ENCODE measurements at regions not wholly inside any gene's neighbourhood (a gene's known extent, or its start where the extent isn't known, plus 50 kb on each side); places are given as distances from the start of the nearest gene placed in this dataset.

- DNase-seq (ENCODE audit: low read depth) = no peak
- no peak for TF ChIP-seq CTCF (IDR thresholded peaks at IDR 0.05; ENCODE audit: insufficient read depth, low read depth, low read length)
- no peak overlapping the region for H3K4me3 ChIP-seq (ENCODE audit: low read depth, low read length)
These were observed 723.7 kb upstream of the ARRDC3 start for GRCh38 chr5:92106808-92107207.

GRCh38 chr5:92104126-92104525 is 721.0 kb upstream of the ARRDC3 start:
- no peak overlapping the region for H3K4me3 ChIP-seq (ENCODE audit: low read depth, low read length)
- no peak for TF ChIP-seq CTCF (IDR thresholded peaks at IDR 0.05; ENCODE audit: insufficient read depth, low read depth, low read length)
- no peak for DNase-seq (ENCODE audit: low read depth)

- TF ChIP-seq CTCF (IDR thresholded peaks at IDR 0.05; ENCODE audit: insufficient read depth, low read depth, low read length) = no peak
- no peak for DNase-seq (ENCODE audit: low read depth)
- no peak overlapping the region for H3K4me3 ChIP-seq (ENCODE audit: low read depth, low read length)
These were observed 719.2 kb upstream of the ARRDC3 start for GRCh38 chr5:92102313-92102712.

- TF ChIP-seq CTCF (IDR thresholded peaks at IDR 0.05; ENCODE audit: insufficient read depth, low read depth, low read length) = no peak
- H3K4me3 ChIP-seq (ENCODE audit: low read depth, low read length) = no peak overlapping the region
- no peak for DNase-seq (ENCODE audit: low read depth)
These were observed 709.1 kb upstream of the ARRDC3 start for GRCh38 chr5:92092239-92092638.

GRCh38 chr5:92086059-92086811 is 703.1 kb upstream of the ARRDC3 start:
- DNase-seq (ENCODE audit: low read depth) = no peak
- no peak for TF ChIP-seq CTCF (IDR thresholded peaks at IDR 0.05; ENCODE audit: insufficient read depth, low read depth, low read length)
- H3K4me3 ChIP-seq (ENCODE audit: low read depth, low read length) = no peak overlapping the region

GRCh38 chr5:92081958-92082712 is 699.0 kb upstream of the ARRDC3 start:
- no peak for TF ChIP-seq CTCF (IDR thresholded peaks at IDR 0.05; ENCODE audit: insufficient read depth, low read depth, low read length)
- H3K4me3 ChIP-seq (ENCODE audit: low read depth, low read length) = peak overlapping the region; percentile 16
- DNase-seq (ENCODE audit: low read depth) = peak; percentile 0
